ENCODE measurements at regions not wholly inside any gene's neighbourhood (a gene's known extent, or its start where the extent isn't known, plus 50 kb on each side); places are given as distances from the start of the nearest gene placed in this dataset.

DNA sequence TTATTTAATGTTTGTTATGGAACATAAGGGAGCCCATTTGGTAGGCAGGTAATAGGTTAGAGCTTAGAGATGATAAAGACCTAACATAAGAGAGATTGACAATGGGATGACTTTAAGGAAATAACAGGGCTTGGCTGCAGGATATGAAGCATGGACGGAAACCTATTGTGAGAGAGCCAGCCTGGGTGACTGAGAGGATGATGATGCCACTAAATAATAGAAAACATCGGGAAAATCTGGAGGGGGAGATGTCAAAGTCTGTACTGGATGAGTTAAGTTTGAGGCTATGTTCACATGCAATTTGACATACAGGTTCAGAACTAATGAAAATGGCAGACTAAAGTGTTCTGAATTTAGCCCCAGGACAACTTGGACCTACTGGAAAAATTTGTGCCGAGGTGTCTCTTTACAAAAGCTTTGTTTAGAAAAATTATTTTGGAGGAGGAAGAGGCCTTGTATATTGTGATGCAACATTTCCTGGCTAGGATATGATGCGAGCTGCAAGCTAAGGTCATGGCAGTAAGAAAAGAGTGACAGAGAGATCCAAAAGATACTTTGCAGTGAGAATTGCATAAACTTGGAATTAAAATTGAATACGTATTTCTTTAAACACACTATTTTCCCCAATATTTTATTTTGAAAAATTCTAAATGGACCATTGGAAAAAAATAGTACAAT lies 339.3 kb upstream of the PLET1 start:
- no peaks in the 10 kb centered on the region for H3K79me2 ChIP-seq (ENCODE audit: insufficient read depth, low read length)
- H3K27ac ChIP-seq (ENCODE audit: low read depth, low read length) = no peak overlapping the region
- H3K9me3 ChIP-seq (ENCODE audit: control insufficient read depth in 1 of 2, insufficient read depth in 1 of 2, low read depth in 1 of 2, low read length in 2 of 2) = no peaks in the 10 kb centered on the region
- H3K9me2 ChIP-seq (ENCODE audit: insufficient read depth) = no peaks in the 10 kb centered on the region
- POLR2A ChIA-PET = no interaction called here
- peaks cover 23% of the 10 kb centered on the region for H3K27me3 ChIP-seq (ENCODE audit: insufficient read depth, low read length)
- ATAC-seq (no peak), DNase-seq (ENCODE audit: low read depth, low spot score) (no peak)
- no peaks in the 10 kb centered on the region for H3K4me1 ChIP-seq (ENCODE audit: control insufficient read depth in 1 of 2, insufficient read depth in 2 of 2, low read length in 2 of 2)
- no peak overlapping the region for H3K4me2 ChIP-seq (ENCODE audit: low read length)
- CTCF ChIA-PET = no interaction called here
- RAD21 ChIA-PET (ENCODE audit: low non-redundant PET in 1 of 2, low total read pairs in 2 of 2, uncharacterized antibody in 2 of 2, unreplicated experiment in 2 of 2) = no interaction called here
- no peak overlapping the region for H3K9ac ChIP-seq (ENCODE audit: low read length)
- intact Hi-C loops (cut with micrococcal nuclease) = no loop called here
- no TSS peak for BruUV-seq (replicated peaks)
- no peaks in the 10 kb centered on the region for H4K20me1 ChIP-seq (ENCODE audit: insufficient read depth)
- no peaks in the 10 kb centered on the region for H3K36me3 ChIP-seq (ENCODE audit: control insufficient read depth in 1 of 2, insufficient read depth in 2 of 2, low read length in 2 of 2)
- TF ChIP-seq JUND (IDR thresholded peaks at IDR 0.05) (no peak), EGR1 (IDR thresholded peaks at IDR 0.05; ENCODE audit: low read depth) (no peak), SP1 (IDR thresholded peaks at IDR 0.05; ENCODE audit: low read depth) (no peak), ZNF274 (IDR thresholded peaks at IDR 0.05; ENCODE audit: low read depth, low read length) (no peak), ZFX (IDR thresholded peaks at IDR 0.05) (no peak), FOSL1 (IDR thresholded peaks at IDR 0.05; ENCODE audit: low read depth) (no peak), EZH2 (IDR thresholded peaks at IDR 0.05) (no peak), POLR2AphosphoS5 (IDR thresholded peaks at IDR 0.05; ENCODE audit: low read depth, low read length) (no peak), CBX3 (IDR thresholded peaks at IDR 0.05; ENCODE audit: low read depth) (no peak), EZH2phosphoT487 (IDR thresholded peaks at IDR 0.05; ENCODE audit: borderline replicate concordance) (no peak), YY1 (IDR thresholded peaks at IDR 0.05; ENCODE audit: extremely low read depth, insufficient replicate concordance, low read depth, low read length) (no peak), MAX (IDR thresholded peaks at IDR 0.05) (no peak), CEBPB (IDR thresholded peaks at IDR 0.05; ENCODE audit: low read depth) (no peak), SRF (IDR thresholded peaks at IDR 0.05; ENCODE audit: low read depth) (no peak), SIN3A (IDR thresholded peaks at IDR 0.05; ENCODE audit: low read depth) (no peak), POLR2A (IDR thresholded peaks at IDR 0.05; ENCODE audit: borderline replicate concordance, extremely low read depth, insufficient read depth, insufficient read length) (no peak)
- TF ChIP-seq, protein P1, sequence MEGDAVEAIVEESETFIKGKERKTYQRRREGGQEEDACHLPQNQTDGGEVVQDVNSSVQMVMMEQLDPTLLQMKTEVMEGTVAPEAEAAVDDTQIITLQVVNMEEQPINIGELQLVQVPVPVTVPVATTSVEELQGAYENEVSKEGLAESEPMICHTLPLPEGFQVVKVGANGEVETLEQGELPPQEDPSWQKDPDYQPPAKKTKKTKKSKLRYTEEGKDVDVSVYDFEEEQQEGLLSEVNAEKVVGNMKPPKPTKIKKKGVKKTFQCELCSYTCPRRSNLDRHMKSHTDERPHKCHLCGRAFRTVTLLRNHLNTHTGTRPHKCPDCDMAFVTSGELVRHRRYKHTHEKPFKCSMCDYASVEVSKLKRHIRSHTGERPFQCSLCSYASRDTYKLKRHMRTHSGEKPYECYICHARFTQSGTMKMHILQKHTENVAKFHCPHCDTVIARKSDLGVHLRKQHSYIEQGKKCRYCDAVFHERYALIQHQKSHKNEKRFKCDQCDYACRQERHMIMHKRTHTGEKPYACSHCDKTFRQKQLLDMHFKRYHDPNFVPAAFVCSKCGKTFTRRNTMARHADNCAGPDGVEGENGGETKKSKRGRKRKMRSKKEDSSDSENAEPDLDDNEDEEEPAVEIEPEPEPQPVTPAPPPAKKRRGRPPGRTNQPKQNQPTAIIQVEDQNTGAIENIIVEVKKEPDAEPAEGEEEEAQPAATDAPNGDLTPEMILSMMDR (IDR thresholded peaks at IDR 0.05 in 2 of 3, conservative IDR thresholded peaks at IDR 0.05 in 1 of 3; ENCODE audit: borderline replicate concordance in 1 of 3, insufficient read depth in 1 of 3, low read depth in 2 of 3, low read length in 2 of 3) = no peak
- TF ChIP-seq, protein P2, sequence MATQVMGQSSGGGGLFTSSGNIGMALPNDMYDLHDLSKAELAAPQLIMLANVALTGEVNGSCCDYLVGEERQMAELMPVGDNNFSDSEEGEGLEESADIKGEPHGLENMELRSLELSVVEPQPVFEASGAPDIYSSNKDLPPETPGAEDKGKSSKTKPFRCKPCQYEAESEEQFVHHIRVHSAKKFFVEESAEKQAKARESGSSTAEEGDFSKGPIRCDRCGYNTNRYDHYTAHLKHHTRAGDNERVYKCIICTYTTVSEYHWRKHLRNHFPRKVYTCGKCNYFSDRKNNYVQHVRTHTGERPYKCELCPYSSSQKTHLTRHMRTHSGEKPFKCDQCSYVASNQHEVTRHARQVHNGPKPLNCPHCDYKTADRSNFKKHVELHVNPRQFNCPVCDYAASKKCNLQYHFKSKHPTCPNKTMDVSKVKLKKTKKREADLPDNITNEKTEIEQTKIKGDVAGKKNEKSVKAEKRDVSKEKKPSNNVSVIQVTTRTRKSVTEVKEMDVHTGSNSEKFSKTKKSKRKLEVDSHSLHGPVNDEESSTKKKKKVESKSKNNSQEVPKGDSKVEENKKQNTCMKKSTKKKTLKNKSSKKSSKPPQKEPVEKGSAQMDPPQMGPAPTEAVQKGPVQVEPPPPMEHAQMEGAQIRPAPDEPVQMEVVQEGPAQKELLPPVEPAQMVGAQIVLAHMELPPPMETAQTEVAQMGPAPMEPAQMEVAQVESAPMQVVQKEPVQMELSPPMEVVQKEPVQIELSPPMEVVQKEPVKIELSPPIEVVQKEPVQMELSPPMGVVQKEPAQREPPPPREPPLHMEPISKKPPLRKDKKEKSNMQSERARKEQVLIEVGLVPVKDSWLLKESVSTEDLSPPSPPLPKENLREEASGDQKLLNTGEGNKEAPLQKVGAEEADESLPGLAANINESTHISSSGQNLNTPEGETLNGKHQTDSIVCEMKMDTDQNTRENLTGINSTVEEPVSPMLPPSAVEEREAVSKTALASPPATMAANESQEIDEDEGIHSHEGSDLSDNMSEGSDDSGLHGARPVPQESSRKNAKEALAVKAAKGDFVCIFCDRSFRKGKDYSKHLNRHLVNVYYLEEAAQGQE (IDR thresholded peaks at IDR 0.05; ENCODE audit: low read depth) = no peak
- TF ChIP-seq, protein P3, sequence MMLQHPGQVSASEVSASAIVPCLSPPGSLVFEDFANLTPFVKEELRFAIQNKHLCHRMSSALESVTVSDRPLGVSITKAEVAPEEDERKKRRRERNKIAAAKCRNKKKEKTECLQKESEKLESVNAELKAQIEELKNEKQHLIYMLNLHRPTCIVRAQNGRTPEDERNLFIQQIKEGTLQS (IDR thresholded peaks at IDR 0.05) = no peak
- TF ChIP-seq, protein P4, sequence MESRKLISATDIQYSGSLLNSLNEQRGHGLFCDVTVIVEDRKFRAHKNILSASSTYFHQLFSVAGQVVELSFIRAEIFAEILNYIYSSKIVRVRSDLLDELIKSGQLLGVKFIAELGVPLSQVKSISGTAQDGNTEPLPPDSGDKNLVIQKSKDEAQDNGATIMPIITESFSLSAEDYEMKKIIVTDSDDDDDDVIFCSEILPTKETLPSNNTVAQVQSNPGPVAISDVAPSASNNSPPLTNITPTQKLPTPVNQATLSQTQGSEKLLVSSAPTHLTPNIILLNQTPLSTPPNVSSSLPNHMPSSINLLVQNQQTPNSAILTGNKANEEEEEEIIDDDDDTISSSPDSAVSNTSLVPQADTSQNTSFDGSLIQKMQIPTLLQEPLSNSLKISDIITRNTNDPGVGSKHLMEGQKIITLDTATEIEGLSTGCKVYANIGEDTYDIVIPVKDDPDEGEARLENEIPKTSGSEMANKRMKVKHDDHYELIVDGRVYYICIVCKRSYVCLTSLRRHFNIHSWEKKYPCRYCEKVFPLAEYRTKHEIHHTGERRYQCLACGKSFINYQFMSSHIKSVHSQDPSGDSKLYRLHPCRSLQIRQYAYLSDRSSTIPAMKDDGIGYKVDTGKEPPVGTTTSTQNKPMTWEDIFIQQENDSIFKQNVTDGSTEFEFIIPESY (IDR thresholded peaks at IDR 0.05; ENCODE audit: extremely low read depth, insufficient replicate concordance, low read length) = no peak
- no peak overlapping the region for H3K4me3 ChIP-seq (replicated peaks in 1 of 2; ENCODE audit: low read depth in 1 of 2, low read length in 2 of 2)
- H2AFZ ChIP-seq (ENCODE audit: low read depth, low read length, poor library complexity, severe bottlenecking) = no peak overlapping the region

All from HCT116 (cell line).